GM19395 (cell line): ENCODE measurements at regions not wholly inside any gene's neighbourhood (a gene's known extent, or its start where the extent isn't known, plus 50 kb on each side); places are given as distances from the start of the nearest gene placed in this dataset.
"Not testable (repeated sequence)": the region's sequence is repeated elsewhere in the genome, so short reads cannot be mapped to it uniquely, and the experiment has no call there.

Experiments
- ATAC-seq: cut with Tn5 transposase; IDR thresholded peaks from one replicate; pipeline ENCODE4 v1.9.1; 2021; ENCODE audit warnings: mild to moderate bottlenecking, moderate library complexity; ENCODE audit not compliant: unreplicated experiment

GRCh38 chr4:54861201-54861600 lies 203.4 kb downstream of the KIT start:
- ATAC-seq, result no peak

- no peak for ATAC-seq
Observed at GRCh38 chr4:54855191-54855854, 197.6 kb downstream of the KIT start.

DNA sequence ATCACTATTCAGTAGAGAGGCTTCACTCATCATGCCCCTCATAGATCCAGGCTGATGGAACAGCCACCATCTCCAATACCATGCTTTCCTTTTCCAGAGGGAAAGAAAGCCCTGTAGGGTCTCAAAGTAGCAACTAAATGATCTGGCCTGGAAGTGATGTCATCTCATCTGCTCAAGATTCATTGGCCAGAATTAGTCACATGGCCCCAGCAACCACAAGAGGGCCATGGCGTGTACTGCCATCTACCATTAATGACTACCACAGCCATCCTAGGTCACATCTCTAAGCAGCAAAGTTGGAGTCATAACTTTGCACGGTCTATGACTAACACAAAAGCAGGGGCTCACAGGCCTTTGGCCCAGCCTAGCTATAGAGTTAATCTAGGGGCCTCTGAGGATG lies 194.8 kb downstream of the KIT start:
- no peak for ATAC-seq

- ATAC-seq, result no peak
Observed at GRCh38 chr4:54852054-54852453, 194.3 kb downstream of the KIT start.

DNA sequence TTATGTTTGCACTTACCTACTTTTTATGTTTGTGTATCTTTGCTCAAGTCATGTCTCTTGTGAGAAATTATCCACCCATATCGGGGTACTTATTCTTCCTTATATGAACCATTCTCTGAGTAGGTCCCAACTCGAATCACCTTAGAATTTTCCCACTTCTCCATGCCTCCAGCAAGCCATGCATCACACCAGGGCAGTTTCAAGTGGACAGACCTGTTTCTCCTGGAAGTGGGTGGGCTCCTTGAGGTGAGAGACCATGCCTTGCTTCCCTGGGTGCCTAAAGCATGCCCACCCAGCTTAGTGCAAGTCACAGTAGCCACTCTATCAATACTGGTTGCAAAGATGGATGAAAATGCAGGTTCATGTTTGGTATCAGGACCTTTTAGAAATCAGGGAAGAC lies 187.2 kb downstream of the KIT start:
- ATAC-seq, result no peak

DNA sequence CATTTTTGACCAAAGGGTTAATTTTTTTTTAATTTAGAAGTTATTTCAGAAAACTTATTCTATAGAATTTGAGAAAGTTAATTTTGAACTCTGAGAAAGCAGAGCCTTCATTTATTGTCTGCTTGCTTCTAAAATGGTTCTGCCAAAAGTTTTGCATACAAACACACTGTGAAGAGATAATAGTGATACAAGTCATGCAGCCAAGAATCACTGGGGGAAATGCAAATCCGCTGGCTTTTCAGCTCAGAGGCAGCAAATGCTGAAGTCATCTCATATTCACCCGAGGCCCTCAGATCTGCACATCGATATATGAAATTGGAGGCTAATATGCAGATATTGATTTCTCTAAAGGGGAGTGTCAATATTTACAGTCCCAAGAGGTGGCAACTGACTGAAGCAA lies 186.2 kb downstream of the KIT start:
- no peak for ATAC-seq

DNA sequence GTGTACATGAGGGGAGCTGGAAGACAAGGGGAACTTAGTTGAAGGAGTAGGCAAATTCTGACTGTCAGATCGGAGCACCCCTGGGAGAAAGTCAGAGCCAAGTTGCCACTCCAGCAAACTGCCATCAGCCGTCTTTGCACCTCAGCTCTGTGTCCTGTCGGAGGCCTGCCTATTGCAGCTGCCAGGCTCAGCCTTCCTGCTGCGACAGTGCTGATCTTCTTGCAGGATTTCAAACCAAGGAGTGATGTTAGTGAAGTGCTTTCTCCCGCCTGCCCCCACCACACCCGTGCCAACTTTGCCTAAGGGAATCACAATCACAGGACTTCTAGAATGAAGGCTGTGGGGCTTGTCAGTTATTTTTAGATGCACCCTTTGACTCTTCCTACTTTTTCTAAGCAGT lies 185.3 kb downstream of the KIT start:
- no peak for ATAC-seq

GRCh38 chr4:54842656-54843055 lies 184.9 kb downstream of the KIT start:
- no peak for ATAC-seq

DNA sequence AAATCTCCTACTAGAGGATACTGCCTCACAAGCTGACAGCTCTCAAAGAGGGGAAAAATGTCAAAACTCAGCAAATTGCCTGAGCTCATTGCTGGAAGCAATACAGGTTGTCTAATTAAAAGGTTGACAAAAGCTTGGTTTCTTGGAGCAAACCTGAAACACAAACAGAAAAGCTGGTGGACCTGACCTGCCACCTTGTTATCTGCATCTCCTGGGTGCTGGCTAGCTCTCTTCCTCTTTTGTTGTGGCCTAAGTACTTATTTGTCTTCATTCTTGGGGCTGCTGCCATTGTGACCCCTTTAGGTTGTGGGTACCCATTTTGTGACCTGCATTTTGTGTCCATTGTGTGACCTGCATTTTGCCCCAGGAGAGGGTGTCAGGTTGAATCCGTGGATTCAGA lies 184.5 kb downstream of the KIT start:
- ATAC-seq, result no peak

- ATAC-seq, result no peak
Observed at GRCh38 chr4:54840992-54841768, 183.4 kb downstream of the KIT start.

DNA sequence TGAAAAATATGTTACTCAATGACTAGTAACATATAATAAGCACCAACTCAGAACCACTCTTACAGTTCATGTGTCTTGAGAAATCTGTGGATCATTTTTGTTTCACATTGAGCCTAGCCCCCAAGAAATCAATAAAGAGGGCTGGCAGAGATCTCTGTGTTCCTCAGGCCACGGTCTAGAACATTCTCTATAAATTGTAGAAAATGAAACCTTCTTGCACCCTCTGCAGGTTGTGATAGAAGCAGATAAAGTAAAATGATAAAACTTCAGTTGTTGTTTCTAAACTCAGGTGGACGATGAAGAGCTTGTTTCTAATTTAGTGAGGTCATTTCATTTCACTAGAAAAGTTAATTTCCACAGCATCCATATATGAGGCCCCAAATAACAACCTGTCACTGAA lies 182.7 kb downstream of the KIT start:
- no peak for ATAC-seq

DNA sequence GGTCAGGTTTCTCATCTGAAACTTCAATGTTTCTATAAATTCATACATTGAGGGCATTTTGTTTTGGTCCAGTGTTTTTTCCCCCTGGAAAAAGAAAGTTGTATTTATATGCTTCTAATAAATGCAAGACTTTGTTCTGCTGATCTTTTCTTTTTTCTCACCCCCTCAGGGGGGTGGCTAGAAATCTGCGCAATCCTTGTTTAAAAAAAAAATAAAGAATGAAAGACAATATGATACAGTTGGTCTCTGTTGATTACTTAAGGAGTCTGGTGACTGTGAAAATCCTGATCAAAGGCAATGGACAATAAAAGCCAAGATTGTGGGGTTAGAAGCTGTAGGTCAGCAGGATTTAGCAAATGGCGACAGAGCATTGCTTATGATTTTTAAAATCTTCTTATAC lies 180.5 kb downstream of the KIT start:
- ATAC-seq, result no peak

GRCh38 chr4:54837576-54838140 lies 179.9 kb downstream of the KIT start:
- ATAC-seq, result no peak

DNA sequence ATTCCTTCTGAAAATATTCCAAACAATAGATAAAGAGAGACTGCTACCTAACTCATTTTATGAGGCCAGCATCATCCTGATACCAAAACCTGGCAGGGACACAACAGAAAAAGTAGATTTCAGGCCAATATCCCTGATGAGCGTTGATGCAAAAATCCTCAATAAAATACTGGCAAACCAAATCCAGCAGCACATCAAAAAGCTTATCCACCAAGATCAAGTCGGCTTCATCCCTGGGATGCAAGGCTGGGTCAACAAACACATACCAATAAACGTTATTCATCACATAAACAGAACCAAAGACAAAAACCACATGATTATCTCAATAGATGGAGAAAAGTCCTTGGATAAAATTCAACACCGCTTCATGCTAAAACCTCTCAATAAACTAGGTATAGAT lies 170.6 kb downstream of the KIT start:
- ATAC-seq, result not testable (repeated sequence)

- no peak for ATAC-seq
Observed at GRCh38 chr4:54823616-54824015, 165.9 kb downstream of the KIT start.

DNA sequence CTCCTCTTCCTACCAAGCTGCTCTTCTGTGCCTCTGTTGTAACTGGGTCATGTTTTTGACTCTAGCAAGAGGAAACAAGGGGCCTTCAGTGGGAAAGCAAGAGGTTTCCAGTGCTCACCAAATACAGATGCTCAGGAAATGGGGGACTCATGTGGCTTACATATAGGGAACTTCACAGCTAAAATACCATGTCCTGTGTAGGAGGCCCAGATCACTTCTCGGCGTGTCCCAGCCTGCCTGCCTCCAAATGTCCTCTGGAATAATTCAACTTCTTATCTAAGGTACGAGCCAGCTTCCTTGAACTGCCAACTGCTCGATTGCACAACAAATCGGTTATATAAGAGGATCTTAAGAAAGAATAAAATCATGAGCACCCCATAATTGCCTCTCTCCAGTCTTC lies 161.3 kb downstream of the KIT start:
- ATAC-seq, result no peak

GRCh38 chr4:54818481-54818880 lies 160.7 kb downstream of the KIT start:
- ATAC-seq, result no peak

DNA sequence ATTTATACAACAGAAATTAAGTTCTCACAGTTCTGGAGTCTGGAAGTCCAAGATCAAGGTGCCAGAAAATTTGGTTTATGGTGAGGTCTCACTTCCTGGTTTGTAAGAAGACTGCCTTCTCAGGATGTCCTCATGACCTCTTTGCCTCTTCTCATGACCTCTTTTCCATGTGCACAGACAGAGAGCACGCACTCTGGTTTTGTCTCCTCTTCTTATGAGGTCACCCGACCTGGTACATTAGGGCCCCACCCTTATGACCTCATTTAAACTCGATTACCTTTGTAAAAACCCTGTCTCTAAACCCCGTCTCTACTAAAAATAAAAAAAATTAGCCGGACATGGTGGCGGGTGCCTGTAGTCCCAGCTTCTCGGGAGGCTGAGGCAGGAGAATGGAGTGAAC lies 155.9 kb downstream of the KIT start:
- no peak for ATAC-seq

GRCh38 chr4:54806351-54806750 lies 148.6 kb downstream of the KIT start:
- no peak for ATAC-seq

DNA sequence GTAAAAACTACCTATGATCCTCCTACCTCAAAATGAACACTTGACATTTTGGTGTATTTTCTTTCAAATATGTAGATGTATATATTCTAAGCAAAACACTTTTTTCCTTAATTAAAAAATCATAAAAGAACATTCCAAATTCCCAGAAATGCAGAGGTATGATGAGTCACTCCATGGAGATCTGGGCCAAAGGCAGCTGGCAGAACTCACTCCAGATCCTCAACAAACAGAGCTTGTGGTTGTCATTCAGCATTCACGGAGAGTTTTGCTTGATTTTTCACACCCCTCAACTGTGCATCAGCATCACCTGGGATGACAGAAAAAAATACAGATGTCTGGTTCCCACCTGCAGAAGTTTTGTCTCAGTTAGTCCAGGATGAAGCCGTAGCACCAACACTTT lies 144.6 kb downstream of the KIT start:
- ATAC-seq, result no peak

GRCh38 chr4:54800831-54801530 lies 143.2 kb downstream of the KIT start:
- peak; percentile 84 for ATAC-seq

- no peak for ATAC-seq
Observed at GRCh38 chr4:54794579-54794978, 136.8 kb downstream of the KIT start.
